Stimulated activated CD8-positive, alpha-beta memory T cell treated with anti-CD3 and anti-CD28 coated beads, Interleukin-7, amount 100 ng/mL, for 48 hours (primary cell): ENCODE measurements at regions not wholly inside any gene's neighbourhood (a gene's known extent, or its start where the extent isn't known, plus 50 kb on each side); places are given as distances from the start of the nearest gene placed in this dataset.

Experiments
- DNase-seq, 2 donors: peaks; one replicate each; pipeline ENCODE4 v3.0.0-alpha.2; 2020; ENCODE audit warnings: low read depth in 1 of 2; ENCODE audit errors: extremely low read depth in 1 of 2

DNA sequence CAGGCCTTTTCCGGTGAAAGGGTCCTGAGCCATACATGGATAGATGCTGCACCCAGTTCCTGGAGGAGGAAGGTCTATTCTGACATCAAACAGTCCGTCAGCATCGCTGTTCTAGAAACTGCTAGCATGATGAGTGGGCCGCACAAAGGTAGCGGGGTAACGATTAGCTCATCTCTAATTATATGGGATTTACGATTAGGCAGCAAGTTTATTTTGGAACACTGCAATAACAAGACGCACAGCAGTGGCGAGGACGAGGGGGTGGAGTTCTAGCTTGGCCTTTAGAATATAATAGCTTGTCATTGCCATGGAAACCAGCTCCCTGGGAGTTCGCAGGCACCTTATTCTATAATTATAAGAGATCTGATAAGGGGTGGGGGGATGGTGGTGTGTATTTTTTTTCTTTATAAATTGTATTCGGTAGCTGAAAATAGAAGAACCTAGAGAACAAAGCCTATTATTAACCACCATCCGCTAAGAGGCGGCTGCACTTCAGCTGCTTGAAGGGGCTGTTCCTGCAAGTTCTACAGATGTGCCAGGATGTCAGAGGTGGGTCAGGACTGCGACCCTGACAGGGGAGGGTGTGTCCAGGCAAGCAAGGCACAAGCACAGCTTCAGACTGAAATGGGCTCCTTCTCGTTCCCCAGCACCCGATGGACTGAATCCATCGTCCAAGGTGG, 311.0 kb downstream of the AGTPBP1 start:
- no peak for DNase-seq

DNA sequence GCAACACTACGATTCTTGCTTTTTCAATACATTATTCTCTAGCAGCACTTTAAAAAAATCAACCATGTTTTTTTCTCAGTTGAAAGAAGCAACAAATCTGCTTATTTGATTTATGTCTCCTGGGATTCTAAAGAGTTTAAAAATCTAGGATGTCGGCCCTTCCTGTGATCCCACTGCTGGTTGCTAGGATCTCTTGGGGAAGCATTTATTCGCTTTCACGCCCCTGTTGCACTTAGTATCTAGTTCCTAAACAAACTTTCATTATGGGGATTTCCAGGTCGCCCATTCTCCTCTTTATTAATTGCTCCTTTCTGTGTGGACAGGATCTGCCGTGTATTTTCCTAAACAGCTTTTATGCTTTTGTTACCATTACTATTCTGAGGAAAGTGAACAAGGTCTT, 313.5 kb downstream of the AGTPBP1 start:
- no peak for DNase-seq

DNA sequence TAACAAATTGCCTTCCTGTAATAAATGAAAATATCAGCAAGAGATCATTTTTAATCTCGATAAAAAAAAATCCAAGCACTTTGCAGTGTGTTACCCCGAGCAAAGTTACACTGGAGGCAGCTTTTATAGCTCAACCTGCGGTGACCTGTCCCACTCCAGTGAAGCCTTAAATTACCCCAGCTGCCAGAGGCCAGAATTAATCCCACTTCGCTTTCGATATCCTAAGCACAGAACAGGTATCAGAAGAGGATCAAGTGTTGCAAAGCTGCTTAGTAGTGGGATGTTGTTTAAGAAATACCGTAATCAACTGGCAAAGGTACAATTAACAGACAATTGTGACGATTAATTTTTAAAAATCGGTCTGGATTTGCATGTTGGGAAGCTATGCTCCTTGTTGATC, 314.0 kb downstream of the AGTPBP1 start:
- DNase-seq = no peak

DNA sequence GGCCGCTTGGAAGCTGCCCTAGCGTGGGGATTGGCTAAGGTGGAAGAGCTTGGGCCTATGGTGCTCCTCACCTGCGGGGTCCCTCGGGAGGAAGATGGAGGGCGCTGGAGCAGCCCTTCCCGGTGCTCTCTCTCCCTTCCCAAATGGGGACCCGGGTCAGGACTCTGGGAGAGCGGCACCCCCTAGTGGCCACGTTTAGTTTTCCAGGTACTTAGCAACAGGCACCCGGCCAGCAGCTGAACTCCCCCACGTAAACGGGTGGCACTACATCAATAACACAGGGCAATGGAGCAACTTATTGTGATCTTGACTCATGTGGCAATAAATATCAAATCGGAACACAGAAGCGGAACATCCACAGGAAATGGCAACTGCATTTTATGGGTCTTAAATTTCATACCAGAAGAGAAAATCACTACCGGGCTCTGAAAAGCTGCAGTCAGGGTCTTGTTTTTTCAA, 316.6 kb downstream of the AGTPBP1 start:
- peak; percentile 11 to 20 for DNase-seq

DNA sequence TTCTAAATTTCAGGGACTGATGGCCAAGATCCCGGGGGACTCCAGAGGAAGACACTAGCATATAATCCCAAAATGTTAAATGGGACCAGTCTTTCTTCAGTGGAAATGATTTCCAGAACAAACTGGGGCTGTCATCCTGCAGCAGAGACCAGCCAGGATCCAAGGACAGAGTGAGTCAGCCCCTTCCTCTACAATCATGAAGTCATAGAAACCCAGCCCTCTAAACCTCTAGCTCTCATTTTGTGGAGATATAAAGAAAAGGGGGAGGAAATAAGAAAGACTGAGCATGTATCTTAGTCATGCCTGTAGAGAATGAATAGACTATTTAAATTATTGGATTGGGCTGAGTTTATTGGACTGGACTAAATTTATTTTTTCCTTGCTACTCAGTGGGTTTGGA, 318.3 kb downstream of the AGTPBP1 start:
- no peak for DNase-seq

DNA sequence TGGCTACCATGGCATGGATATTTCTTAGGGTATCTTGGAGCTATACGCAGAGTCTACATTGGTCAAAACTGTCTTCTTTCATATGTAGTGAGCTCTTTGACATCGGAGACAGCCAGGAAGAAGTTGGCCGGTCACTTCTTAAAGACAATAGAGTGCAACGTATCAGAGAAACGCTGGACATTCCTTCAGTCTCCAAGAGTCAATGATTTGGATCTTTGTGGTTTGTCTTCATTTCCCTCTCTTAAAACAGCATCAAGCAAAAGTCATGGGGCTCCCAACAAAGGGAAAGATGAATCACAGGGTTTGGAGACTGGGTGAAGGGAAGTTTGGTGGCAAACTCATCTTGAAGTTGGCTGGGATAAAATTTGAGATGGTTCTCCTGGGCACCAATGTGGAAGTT, 320.1 kb downstream of the AGTPBP1 start:
- DNase-seq = no peak

DNA sequence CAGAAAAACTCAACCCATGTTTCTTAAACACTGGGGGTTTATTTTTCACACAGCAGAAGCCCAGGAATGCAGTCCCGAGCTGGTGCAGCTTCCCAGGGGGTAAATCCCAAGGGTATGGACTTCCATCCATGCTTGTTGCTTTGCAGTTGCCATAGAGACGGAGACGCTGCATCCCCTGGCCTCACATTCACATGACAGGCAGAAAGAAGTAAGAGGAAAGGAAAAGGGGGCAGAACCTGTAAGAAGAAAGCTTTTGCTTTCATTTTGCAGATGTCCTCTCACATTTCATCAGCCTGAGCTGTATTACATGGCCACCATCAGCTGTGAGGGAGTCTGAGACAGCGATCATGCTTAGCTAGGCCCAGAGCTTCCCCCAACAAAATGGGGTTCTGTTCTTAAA, 321.0 kb downstream of the AGTPBP1 start:
- no peak for DNase-seq

DNA sequence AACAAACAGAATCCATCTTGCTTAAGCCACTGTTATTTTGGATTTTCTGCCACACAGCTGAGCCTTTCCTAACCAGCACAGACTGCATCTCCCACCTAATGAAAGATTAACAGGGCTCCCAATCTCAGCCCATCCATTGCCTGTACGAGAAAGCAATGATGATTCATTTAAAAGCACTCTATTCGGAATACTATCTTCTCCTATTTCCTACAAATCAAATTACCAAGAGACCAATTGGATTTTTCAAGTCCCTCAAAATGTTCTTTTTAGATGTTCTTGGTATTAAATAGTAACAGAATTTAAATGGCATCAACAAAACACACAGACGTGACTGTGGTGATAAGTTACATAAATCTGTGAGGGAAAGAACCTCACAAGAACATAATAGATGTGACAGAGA, 324.1 kb downstream of the AGTPBP1 start:
- no peak for DNase-seq

DNA sequence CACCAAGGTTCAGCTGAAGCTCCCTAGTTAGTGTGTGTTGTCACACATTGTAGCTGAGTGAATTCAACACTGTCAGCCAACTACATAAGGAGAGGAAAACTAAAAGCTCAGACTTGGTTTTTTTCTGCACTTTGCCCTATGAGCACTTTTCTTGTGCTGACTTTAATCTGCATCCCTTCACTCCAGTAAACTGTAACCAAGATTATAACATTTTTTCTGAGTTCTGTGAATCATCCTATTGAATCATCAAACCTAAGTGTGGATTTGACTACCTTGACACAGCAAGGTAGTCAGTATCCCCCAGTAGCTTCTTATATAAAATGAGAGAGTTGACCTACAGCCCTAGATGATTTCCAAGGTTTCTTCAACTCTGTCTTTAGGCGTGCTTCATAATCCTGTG, 325.0 kb downstream of the AGTPBP1 start:
- DNase-seq = no peak

DNA sequence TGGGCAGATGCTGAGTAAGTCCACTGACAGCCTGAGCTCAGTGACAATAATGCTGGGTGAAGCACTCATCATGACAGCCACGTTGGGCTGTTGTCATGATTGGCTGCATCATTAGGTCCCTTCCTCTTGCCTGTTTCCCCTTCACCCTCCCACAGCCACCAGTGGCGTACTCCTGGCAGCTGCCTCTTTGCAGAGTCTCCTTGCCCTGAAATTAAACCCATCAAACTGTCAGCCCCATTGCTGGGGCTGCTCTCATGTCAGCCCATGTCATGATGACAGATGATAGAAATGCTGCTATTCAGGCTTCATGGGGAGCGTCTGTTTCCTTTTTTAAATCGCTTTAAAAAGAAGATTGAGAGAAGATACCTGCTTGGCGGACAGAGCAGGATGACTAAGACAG, 327.4 kb downstream of the AGTPBP1 start:
- no peak for DNase-seq

DNA sequence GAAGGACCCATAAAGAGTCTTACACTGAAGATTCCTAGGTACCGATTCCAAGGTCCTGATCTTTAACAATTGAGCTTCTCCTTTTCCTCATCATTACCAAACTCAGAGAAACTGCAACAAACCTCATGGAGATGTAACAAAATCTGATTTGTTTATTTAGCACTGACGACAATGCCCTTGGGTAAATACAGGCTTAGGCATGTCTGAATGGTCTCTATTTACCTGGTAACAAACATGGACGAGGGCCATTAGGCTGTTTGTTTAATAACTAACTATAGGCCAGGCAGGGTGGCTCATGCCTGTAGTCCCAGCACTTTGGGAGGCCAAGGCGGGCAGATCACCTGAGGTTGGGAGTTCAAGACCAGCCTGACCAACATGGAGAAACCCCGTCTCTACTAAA, 333.3 kb downstream of the AGTPBP1 start:
- DNase-seq = no peak

DNA sequence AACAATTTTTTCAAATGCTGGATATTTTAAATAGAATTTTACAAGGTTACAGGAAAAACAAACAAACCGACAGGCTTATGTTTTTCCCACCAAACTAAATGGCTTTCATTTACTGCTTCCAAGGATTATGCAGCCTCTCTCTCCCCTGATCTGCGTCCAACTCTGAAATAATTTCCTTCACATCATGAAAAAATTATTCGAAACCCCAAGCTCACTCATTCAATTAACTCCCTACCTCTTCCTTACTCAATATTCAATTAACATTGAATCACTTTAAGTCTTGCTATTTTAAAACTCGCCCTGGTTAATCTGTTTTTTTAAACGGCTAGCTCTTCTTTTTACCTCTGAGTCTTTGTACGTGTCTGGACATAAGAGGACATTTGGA, 336.2 kb downstream of the AGTPBP1 start:
- no peak for DNase-seq

DNA sequence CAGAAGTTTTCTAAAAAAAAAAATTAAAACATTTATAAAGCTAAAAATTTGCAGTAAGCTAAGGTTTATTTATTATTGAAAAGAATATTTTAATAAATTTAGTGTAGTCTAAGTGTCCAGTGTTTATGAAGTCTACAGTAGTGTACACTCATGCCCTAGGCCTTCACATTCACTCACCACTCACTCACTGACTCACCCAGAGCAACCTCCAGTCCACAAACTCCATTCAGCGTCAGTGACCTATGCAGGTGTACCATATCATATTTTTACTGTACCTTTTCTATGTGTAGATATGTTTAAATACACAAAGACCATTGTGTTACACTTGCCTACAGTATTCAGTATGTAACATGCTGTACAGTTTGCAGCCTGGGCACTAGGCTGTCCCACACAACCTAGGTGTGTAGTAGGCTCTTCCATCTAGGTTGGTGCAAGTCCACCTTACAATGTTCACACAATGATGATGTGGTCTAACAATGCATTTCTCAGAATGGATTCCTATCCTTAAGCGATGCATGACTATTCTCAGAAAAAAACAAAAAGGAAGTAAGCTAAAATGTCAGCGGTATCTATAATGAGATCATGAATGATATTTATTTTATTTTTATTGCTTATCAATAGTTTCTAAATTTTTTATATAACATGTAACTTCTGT, 336.7 kb downstream of the AGTPBP1 start:
- DNase-seq = no peak

DNA sequence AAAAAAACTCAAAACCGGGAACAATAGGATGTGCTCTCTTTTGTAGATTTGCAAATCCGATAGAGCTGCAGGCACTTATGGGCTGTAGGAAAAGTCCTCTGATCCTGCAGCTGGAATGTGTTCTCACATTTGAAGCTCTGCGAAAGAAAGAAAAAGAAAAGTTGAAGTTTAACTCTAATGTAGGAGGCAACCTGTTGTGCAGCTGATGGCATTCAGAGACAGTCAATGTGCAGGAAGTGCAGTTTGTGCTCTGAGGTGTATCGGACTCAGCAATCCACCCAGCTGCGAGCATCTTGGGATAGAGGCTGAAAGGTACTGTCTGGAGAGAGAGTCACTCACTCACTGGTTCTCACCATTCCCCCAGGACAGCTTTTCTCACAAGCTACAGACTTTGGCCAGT, 339.2 kb downstream of the AGTPBP1 start:
- no peak for DNase-seq

DNA sequence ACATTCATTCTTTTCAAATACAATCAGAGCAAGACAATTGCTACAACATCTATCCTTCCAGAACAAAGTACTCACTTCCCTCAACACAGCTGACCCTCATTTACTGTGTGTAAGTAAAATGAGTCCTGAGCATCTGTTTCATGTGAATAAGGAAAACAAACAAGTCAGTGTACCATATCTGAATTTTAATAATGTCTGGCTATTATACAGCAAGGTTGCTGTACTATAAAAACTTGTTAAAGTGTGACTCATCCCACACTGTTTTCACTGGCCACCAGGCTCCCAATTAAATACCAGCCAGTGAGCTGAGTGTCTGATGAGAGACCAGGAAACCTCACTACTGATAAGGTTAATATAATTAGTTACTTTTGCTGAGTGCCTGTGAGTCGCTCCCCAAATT, 339.8 kb downstream of the AGTPBP1 start:
- no peak for DNase-seq

DNA sequence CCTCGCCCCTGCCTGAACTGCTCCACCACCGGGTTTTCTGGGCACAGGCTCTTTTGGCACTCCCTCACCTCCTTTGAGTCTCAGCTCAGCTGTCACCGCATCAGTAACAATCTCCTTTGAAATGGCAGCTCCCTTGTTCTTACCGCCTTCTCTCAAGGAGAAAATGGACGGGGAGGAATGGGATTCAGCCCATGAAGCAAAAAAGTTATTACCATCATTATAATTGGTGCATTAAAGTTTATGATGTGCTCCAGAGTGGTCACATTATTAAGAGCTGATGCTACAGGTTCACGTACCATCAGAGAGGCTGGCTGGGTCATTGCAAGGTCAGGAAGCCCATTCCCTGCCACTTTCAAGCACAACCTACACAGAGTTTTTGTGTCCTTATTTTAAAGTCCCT, 344.7 kb downstream of the AGTPBP1 start:
- DNase-seq = no peak

DNA sequence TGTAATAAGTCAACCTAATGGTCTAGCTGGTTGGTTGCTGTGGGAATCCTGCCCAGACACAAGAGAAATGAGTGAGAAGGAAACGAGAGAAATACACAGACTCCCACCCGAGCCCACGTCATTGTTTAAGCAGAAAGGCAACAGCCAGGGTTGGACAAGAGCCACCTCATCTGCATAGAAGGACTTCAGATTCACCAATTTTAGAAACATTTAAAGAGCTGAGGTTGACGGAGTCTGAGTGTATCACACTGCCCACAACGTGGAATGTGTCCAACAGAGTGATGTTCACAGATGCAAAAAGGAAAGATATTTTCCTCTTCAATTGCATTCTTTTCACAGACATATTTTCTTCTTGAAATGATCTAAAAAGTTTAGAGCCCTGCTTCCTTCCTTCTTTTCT, 349.5 kb downstream of the AGTPBP1 start:
- DNase-seq = no peak

DNA sequence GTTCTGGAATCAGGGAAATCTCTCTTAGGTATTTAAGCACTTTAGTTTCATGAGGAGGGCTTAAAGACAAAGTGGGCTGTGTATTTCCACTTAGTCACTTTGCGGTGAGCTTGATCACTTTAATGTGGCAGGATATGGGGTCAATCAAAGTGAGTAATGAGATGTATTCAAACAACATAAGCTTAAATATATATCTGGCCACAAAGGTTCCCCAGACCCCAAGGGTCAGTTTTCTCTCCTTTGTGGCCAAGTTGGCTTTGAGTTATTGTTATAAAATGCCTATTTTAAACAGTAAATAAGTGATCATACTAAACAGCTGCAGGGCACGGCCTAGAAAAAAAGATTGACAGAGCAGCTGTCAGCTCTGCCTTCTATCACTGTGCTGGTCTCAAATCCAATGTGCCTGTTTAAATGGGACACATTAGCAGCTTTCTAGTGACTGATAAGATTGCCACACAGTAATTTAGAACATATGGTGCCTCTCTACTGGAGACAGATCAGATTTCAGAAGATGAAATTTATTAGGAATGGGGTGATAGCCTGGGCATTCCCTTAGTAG, 363.9 kb downstream of the AGTPBP1 start:
- no peak for DNase-seq

DNA sequence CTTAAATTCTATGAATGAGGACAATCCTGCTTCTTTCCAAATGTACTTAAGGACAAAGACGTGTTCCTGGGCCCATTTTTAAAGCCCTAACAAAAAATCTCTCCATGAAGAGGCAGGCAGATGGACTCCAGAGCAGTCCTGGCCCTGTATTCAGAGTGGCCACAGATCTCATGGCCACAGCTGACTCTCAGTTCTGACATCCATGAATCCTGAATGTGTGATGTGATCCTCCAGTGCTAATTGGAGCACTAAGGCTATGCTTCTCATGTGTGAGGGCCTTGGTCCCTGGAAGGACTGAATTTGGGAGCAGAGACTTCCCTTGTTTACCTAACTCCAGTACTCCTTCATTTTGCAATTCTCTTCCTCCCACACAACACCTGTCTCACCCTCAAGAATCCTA, 373.0 kb downstream of the AGTPBP1 start:
- DNase-seq = no peak

DNA sequence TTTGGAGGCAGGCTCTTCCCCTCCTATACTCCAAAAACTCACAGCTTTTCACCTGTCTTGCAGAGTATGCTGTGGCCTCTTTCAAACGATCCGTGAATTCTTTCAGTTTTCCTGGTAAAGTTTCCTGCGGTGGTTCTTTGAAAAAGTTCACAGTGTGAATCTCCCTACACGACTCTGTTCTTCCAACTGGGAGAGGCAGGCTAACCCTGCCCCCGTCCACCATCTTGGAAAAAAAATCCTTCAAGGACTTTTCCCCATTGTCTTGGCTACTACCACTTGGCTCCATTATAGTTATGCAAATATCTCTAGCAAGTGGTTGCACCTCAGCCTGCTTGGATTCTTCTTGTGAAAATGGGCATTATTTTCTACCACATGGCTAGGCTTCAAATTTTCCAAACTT, 382.6 kb downstream of the AGTPBP1 start:
- no peak for DNase-seq

DNA sequence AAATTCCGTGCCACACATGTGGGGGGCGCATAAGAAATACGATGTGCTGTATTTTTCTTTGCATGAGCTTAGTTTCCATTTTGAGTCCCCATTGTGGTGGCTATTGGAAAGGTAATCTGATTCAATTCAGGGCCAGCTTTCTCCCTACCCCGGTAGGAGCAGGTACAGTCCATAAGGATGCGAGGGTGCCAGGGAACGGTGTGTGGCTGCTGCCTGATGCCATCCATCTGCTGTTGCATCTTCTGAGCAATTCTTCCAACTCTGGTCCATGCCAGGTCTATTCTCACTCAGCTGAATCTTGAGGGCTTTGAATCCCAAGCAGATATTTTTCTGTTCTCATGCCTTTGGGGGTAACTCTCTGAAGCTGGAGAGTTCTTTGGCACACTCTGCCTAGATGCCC, 392.7 kb downstream of the AGTPBP1 start:
- DNase-seq = no peak

DNA sequence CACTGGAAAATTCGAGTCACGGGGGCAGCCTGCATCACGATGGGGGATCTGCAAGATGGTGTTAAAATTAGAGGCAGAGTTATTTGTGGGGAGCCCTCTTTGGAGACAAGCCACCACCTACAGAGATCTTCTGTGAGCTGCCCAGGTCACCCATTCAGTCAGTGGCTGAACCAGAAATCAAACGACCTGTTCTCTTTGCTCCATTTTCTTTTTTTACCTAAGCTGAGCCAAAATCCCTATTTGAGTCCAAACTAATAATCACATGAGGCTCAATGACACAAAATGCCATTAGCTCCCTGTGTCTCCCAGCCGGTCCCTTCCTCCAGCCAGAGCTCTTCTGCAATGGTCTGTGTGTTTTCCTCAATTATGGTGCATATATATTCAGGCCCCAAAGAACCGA, 394.2 kb downstream of the AGTPBP1 start:
- no peak for DNase-seq

DNA sequence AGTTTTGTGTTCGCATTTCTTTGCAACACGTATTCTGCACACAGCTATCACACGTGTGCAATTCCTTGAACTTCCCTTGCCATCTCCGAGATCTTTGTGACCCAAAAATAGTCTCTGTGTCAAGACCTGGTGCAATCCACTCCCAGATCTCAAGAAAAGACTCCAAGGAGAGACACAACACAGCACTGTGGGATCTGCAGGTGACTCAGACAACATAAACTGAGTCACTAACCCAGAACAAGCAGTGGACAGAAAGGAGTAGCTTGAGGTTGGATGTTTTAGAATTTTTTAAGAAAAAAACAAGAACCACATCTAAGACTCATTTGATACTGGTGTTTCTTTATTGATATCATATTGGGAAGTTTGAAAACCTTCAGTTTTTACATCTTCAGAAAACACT, 396.9 kb downstream of the AGTPBP1 start:
- DNase-seq = no peak
